GM19452 (cell line): ENCODE measurements at regions not wholly inside any gene's neighbourhood (a gene's known extent, or its start where the extent isn't known, plus 50 kb on each side); places are given as distances from the start of the nearest gene placed in this dataset.
"Not testable (repeated sequence)": the region's sequence is repeated elsewhere in the genome, so short reads cannot be mapped to it uniquely, and the experiment has no call there.

Source experiments
- ATAC-seq: cut with Tn5 transposase; IDR thresholded peaks from one replicate; pipeline ENCODE4 v1.9.1; 2021; ENCODE audit not compliant: unreplicated experiment

GRCh38 chr2:14827226-14828023 is 194.9 kb downstream of the LRATD1 start:
- ATAC-seq: no peak

DNA sequence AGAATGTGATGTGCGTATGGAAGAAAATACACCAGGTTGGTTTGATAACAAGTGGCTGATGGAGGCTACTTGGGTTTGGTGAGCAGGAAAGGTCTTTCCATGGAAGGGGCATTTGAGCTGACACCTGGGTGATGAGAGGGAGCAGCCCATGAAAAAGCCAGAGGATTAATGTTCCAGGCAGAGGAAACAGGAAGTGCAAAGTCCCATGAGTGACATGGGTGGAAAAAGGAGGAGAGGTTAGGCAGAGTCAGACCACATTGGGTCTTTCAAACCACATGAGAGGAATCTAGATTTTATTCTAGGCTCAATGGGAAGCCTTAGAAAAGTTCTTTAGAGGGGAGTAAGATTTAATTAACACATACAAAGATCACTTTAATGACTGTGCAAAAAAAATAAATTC is 195.7 kb downstream of the LRATD1 start:
- no peak for ATAC-seq

GRCh38 chr2:14828968-14829367 is 196.5 kb downstream of the LRATD1 start:
- ATAC-seq: no peak

DNA sequence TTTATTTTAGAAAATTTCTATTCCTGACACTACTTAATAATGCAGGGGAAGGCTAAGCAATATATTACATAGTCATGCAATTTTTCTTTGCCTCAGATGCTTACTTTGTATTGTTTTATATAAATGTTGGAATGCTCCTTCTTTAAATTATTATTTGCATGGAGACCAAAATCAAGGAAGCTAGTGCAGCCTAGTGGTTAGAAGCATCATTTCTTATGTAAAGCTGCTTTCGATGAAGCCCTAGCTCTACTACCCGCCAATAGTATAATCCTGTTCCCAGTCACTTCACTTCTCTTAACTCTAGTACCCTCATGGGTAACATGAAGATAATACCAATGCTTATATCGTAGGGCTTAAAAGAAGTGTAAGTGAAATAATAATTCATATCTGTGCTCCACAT is 198.9 kb downstream of the LRATD1 start:
- ATAC-seq: no peak

DNA sequence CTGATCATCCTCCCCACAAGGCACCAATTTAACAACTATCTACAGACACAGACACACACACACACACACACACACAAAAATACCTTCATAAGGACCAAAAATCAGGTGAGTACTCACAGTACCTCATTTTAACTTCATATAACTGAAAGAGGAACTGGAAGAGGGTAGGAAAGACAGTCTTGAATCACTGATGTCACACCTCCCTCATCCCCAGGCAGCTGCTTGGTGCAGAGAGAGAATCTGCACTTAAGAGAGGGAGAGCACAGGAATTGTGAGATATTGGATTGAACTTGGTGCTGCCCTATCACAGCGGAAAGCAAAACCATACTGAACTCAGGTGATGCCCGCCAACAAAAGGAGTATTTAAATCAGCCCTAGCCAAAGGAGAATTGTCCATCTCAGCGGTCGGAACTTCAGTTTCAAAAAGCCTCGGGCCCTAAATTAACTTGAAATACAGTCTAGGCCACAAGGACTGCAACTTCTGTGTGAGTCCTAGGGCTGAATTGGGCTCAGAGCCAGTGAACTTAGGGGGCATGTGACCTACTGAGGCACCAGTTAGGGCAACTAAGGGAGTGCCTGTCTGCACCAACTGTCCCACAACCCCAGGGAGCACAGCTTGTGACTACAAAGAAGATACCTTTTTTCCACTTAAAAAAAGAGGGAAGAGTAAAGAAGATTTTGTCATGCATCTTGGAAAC is 211.1 kb downstream of the LRATD1 start:
- ATAC-seq: no peak

DNA sequence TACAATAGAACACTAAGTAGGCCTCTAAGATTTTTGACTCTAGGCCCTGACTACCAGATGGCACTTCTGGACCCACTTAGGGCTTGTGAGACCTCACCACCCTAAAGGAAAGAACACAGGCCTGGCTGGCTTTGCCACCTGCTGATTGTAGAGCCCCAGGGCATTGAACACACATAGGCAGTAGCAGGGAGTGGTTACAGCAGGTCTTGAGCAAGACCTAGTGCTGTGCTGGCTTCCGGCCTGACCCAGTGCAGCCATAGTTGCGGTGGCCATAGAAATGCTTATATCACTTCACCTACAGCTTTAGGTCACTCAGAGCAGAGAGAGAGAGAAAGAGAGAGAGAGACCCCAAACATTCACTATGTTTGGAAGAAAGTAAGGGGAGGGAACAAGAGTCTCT is 223.2 kb downstream of the LRATD1 start:
- no peak for ATAC-seq

DNA sequence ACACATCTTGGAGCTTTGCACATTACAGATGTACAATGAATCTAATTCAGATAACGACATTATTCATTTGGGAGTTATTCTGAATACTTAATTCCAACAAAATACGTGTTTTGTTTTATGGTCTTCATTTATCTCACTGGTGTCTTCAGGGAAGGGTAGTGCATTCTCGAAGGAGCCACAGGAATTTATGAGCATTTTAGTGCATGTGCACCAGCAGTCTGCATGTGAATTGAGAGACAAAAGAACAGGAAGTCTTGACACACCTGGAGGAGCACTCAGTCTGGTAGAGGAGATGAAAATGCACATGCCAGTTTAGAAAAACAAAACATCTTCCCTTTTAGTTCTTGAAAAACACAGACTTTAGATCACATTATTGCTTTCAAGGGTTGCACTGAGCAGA is 228.7 kb downstream of the LRATD1 start:
- no peak for ATAC-seq

- ATAC-seq: no peak
Observed at GRCh38 chr2:14866736-14867352, 234.3 kb downstream of the LRATD1 start.

- no peak for ATAC-seq
Observed at GRCh38 chr2:14867853-14868252, 235.3 kb downstream of the LRATD1 start.

- no peak for ATAC-seq
Observed at GRCh38 chr2:14872779-14873325, 240.3 kb downstream of the LRATD1 start.

- no peak for ATAC-seq
Observed at GRCh38 chr2:14881651-14882327, 249.3 kb downstream of the LRATD1 start.

DNA sequence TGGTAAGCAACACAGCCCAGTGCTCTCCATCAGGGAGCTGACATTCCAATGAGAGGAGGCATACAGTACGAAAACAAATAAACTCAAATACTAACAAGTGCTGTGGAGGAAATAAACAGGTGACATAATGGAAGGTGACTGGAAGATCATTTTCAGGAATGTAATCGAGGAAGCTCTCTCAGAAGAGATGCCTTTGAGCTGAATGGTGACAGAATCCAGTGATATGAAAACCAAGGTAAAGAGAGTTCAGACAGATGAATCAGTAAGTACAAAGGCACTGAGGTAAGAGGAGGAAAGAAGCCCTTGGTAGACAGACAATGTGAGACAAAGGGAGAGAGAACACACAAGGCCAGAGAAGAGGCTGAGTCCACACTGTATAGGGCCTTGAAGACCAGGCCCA is 252.1 kb downstream of the LRATD1 start:
- ATAC-seq: no peak

DNA sequence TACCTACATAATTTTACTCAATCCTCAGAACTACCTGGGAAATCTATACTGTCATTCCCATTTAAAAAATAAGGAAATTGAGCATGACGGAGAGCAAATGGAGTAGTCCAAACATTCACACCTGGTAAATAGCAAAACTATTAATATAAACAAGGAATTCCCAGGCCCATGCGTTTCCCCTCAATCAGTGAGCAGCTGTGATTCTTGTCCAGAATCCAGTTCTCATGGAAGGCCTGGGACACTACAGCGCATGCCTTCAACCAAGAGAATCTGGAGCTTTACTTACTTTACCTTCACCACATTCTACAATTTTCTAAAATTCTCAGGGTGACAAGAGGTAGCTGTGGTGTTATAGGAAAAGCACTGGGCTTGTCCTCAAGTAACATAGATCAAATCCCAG is 259.0 kb downstream of the LRATD1 start:
- ATAC-seq: no peak

DNA sequence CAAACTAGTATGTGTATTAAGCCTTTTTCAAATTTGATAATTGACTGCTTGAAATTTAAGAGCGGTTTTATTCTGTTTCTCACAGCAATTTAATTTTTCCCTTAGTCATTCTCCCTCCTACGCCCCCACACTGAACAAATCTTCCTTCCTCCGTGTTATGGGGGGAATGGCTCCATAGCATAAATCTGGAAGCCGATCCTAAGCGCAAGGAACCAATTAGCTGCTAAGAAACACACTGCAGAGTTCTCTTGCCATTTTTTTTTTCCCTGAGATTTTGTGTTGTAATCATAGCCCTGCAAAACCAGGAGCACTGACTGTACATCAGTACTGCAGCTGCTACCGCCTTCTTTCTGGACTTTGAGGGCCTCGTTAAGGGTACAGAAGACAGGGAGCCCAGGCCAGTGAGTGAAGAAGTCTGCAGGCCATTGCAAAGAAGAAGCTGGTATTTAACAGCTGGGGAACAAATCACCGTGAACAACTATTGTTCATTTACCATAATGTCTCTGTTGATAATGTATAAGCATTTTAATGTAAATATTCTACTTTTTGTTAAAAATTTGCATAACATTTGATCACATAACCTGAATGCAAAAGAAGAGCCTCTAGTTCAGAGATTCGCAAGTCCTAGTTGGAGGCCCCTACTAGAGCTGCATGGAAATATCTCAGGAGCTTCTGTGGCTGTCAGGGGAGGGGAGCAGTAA is 264.0 kb downstream of the LRATD1 start:
- no peak for ATAC-seq

DNA sequence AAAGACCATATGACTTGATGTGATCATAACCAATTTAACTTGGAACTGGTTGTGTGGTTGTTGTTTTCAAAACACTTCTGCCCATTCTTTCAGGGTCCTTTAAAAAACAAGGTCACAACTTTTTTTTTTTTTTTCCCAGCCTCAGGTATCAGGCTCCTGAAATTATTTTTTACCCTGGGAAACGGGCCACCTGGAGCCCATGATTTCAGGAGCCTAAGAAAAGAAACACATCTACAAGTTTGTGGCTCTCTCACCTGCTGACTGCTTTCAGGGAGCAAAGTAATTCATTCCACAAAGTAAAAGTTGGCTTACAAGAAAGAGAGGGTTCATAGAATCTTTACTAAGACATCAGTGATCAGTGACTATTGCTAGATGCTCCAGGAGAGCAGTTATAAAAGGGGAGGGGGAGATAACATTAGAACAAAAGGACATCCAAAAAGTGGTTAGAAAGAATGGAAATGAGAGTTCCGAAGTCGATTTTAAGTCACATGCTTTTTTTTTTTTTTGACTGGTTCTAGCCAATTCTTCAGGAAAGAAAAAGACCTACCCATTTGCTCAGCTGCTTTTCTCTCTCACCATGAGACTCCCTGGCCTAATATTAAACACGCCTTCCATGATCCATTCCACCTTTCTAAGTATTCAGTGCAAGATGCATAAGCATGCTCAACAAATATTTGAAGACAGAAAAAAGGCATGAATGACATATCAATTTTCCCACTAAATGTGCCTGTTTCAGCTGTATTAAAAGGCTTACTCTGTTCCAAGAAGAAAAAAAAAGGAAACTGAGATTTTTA is 267.3 kb downstream of the LRATD1 start:
- no peak for ATAC-seq

GRCh38 chr2:14901737-14902136 is 269.2 kb downstream of the LRATD1 start:
- ATAC-seq: no peak

DNA sequence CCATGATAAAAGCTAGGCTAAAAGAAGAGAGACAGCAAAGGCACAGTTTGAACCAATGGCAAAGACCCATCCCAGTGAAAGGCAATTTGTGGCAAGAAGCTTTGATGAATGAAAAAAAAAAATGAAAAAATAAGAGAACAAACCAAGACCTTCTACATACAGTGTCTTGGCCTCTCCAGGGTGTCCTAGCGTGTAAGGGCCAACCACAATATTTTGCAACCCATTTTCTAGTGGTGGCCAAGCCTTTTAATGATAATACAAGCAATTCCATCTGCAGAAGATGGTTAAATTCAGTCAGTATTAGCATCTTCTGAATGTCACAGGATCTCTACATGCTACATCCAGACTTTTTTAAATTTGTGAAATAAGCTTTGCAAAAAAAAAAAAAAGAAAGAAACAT is 270.4 kb downstream of the LRATD1 start:
- no peak for ATAC-seq

DNA sequence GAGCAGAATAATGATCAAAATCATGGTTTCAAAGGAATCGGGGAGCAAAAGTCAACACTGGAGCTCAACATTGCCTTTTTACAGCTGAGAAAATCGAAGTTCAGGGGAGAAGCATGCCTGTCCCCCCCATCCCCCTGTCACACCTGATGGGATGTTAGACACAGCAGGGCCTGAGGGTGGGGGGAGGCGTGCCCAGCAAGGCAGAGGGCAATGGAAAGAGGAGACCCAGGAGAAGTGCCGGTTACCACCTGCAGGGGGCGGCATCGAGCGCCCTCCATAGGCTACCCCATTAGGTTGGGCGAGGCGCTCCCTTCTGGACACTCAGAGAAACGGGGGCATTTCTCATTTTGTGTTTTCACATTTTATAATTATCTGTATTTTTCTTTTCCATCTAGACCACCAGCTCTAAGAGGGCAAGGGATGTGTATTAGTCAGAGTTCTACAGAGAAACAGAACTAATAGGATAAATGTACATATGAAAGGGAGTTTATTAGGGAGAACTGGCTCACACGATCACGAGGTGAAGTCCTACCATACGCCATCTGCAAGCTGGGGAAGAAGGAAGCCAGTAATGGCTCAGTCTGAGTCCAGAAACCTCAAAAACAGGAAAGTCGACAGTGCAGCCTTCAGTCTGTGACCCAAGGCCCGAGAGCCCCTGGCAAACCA is 271.3 kb downstream of the LRATD1 start:
- ATAC-seq: peak; percentile 99

DNA sequence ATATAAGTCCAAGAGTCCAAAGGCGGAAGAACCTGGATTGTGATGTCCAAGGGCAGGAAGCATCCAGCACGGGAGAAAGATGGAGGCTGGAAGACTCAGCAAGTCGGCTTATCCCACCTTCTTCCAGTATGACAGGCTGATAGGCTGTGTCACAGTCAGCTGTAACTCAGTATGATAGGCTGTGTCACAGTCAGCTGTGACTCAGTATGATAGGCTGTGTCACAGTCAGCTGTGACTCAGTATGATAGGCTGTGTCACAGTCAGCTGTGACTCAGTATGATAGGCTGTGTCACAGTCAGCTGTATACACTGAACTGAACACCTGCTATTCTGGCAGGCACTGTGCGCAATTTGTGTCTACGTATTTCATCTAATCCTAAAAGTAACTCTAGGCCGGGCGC is 271.9 kb downstream of the LRATD1 start:
- ATAC-seq: not testable (repeated sequence)
